K562 (cell line): ENCODE measurements at regions not wholly inside any gene's neighbourhood (a gene's known extent, or its start where the extent isn't known, plus 50 kb on each side); places are given as distances from the start of the nearest gene placed in this dataset.

ENCODE experiments used
- ATAC-seq: fragments of 200-7000 bp; cut with Tn5 transposase; 3 replicates; pipeline ENCODE4 v1.9.1; 2020; ENCODE audit warnings: moderate library complexity
- BruUV-seq: library from RNA; stranded (reverse); fragments of 400-500 nt; replicated peaks from 2 replicates; lab custom pipeline; 2021; lab: Mats Ljungman, UMichigan
- CTCF ChIA-PET: fragments of 300-600 bp; formaldehyde crosslinking; extraction: SDS; loops from one replicate; lab custom pipeline; 2021; ENCODE audit warnings: low intra/inter-chr PET ratio; lab: Yijun Ruan, JAX
- POLR2A ChIA-PET: fragments of 300-600, 350-650 bp; sonication (Branson Sonifier 250); formaldehyde crosslinking; extraction: SDS; loops from one replicate; lab custom pipeline; 2021; ENCODE audit warnings: antibody characterized with exemption, inconsistent platforms; lab: Yijun Ruan, JAX
- DNase-seq, 4 experiments: peaks; one replicate each; pipeline versions ENCODE4 v3.0.0 to v3.0.0-alpha.2; 2011 to 2018; ENCODE audit warnings: low spot score in 3 of 4, mixed read lengths in 3 of 4; ENCODE audit errors: extremely low read depth in 1 of 4
- FAIRE-seq: peaks from 2 replicates; lab custom pipeline; 2011; peaks lifted over from hg19 to GRCh38; lab: Jason Lieb, UNC
- H2AFZ ChIP-seq: 2 replicates; pipeline ENCODE4 v1.6.0; 2011; ENCODE audit warnings: low read depth, low read length, control low read depth, inconsistent platforms
- H3K27ac ChIP-seq: fragments of 200-600 bp; 3 replicates; pipeline ENCODE4 v1.8.0; 2011; ENCODE audit warnings: low read depth, mild to moderate bottlenecking, control low read depth, inconsistent platforms, low read length, moderate library complexity, mixed read lengths; ENCODE audit errors: extremely low read depth
- H3K27me3 ChIP-seq, 2 experiments: fragments of 300-600 bp in 1 of 2; 2 replicates in 1 of 2; 3 replicates in 1 of 2; pipeline versions ENCODE4 v1.6.0 to v1.8.0; 2011; ENCODE audit warnings: inconsistent platforms in 2 of 2, low read length in 2 of 2, mild to moderate bottlenecking in 1 of 2, mixed read lengths in 1 of 2, moderate library complexity in 1 of 2; ENCODE audit not compliant: control insufficient read depth in 2 of 2, insufficient read depth in 2 of 2
- H3K36me3 ChIP-seq: fragments of 300-600 bp; 3 replicates; pipeline ENCODE4 v1.8.0; 2011; ENCODE audit warnings: mild to moderate bottlenecking, low read length, inconsistent platforms; ENCODE audit not compliant: control insufficient read depth, insufficient read depth
- H3K4me1 ChIP-seq, 2 experiments: fragments of 200-600 bp in 1 of 2; replicated peaks in 1 of 2; 2 replicates in 1 of 2; 3 replicates in 1 of 2; pipeline versions ENCODE4 v1.5.1 to v1.8.0; 2011; ENCODE audit warnings: inconsistent platforms in 2 of 2, low read length in 2 of 2, mild to moderate bottlenecking in 1 of 2, mixed read lengths in 1 of 2, moderate library complexity in 1 of 2; ENCODE audit not compliant: control insufficient read depth in 2 of 2, insufficient read depth in 2 of 2
- H3K4me2 ChIP-seq: 2 replicates; pipeline ENCODE4 v1.6.1; 2011; ENCODE audit warnings: low read length, control low read depth, inconsistent platforms, mixed read lengths; ENCODE audit not compliant: insufficient read depth
- H3K4me3 ChIP-seq: fragments of 200-600 bp; sonication (generic), shearing (Covaris generic); 2 replicates; pipeline ENCODE4 v1.5.1; 2016; ENCODE audit warnings: control low read depth, inconsistent platforms
- H3K79me2 ChIP-seq: fragments of 200-600 bp; 3 replicates; pipeline ENCODE4 v1.8.0; 2011; ENCODE audit warnings: low read length, inconsistent platforms; ENCODE audit not compliant: control insufficient read depth, insufficient read depth
- H3K9ac ChIP-seq, 2 experiments: 2 replicates each; pipeline versions ENCODE4 v1.6.0 to v1.6.1; 2011; ENCODE audit warnings: low read depth in 2 of 2, low read length in 2 of 2, control low read depth in 1 of 2, inconsistent platforms in 1 of 2, mild to moderate bottlenecking in 1 of 2, mixed read lengths in 1 of 2; ENCODE audit not compliant: insufficient read depth in 1 of 2
- H3K9me1 ChIP-seq: one replicate; pipeline ENCODE4 v1.6.0; 2011; ENCODE audit warnings: inconsistent platforms, mild to moderate bottlenecking, low read length, moderate library complexity; ENCODE audit not compliant: control insufficient read depth, insufficient read depth
- H3K9me3 ChIP-seq: replicated peaks from 2 replicates; pipeline ENCODE4 v1.5.1; 2011; ENCODE audit warnings: low read depth, low read length, inconsistent platforms; ENCODE audit not compliant: control insufficient read depth, insufficient read depth
- H4K20me1 ChIP-seq: replicated peaks from 2 replicates; pipeline ENCODE4 v1.6.1; 2011; ENCODE audit warnings: low read length, inconsistent platforms, mixed read lengths; ENCODE audit not compliant: control insufficient read depth, insufficient read depth
- DDX20 ChIP-seq: fragments of 450-650 bp; IDR thresholded peaks from 2 replicates; pipeline ENCODE4 v1.6.1; 2016; ENCODE audit warnings: missing genetic modification characterization, low read depth, mild to moderate bottlenecking, missing compliant biosample characterization, moderate library complexity
- FOXJ2 ChIP-seq: fragments of 200-800 bp; sonication (Bioruptor generic); IDR thresholded peaks from 2 replicates; pipeline ENCODE4 v1.6.1; 2016; ENCODE audit warnings: missing genetic modification characterization, missing compliant biosample characterization
- HDAC6 ChIP-seq: IDR thresholded peaks from 2 replicates; pipeline ENCODE4 v1.6.1; 2012; ENCODE audit warnings: low read depth, mild to moderate bottlenecking, control low read depth, inconsistent platforms, low read length, moderate library complexity
- KLF10 ChIP-seq: fragments of 250-450 bp; sonication (Bioruptor Pico); IDR thresholded peaks from 2 replicates; pipeline ENCODE4 v1.6.1; 2021; ENCODE audit warnings: matching md5 sums
- MCM7 ChIP-seq, 2 experiments: fragments of 450-650 bp; IDR thresholded peaks; 2 replicates each; pipeline ENCODE4 v1.6.1; 2016 to 2018
- PML ChIP-seq: IDR thresholded peaks from 2 replicates; pipeline ENCODE4 v1.6.1; 2012; ENCODE audit warnings: low read length, inconsistent platforms
- SREBF2 ChIP-seq: sonication (generic); formaldehyde crosslinking; IDR thresholded peaks from 2 replicates; pipeline ENCODE4 v1.4.0; 2020; ENCODE audit warnings: mild to moderate bottlenecking, missing genetic modification reagents
- TCF7L2 ChIP-seq: fragments of 150-350 bp; IDR thresholded peaks from 2 replicates; pipeline ENCODE4 v1.6.1; 2016; ENCODE audit warnings: low read depth, mild to moderate bottlenecking, low read length, moderate library complexity
- ZFX ChIP-seq: sonication (generic); formaldehyde crosslinking; IDR thresholded peaks from 2 replicates; pipeline ENCODE4 v1.8.0; 2022; ENCODE audit warnings: mild to moderate bottlenecking, missing genetic modification reagents, moderate library complexity
- ZNF311 ChIP-seq: fragments of 250-450 bp; sonication (Bioruptor Pico); IDR thresholded peaks from 2 replicates; pipeline ENCODE4 v1.4.0; 2020; ENCODE audit warnings: mild to moderate bottlenecking, moderate library complexity
- ZNF57 ChIP-seq: fragments of 450-650 bp; formaldehyde crosslinking; IDR thresholded peaks from 2 replicates; pipeline ENCODE4 v1.4.0; 2020; ENCODE audit warnings: mild to moderate bottlenecking, moderate library complexity
- WGBS: fragments of 100-300 bp; shearing (Covaris generic); methylation state at CpG from one replicate; pipeline ENCODE4 v1.1.6; 2016; ENCODE audit warnings: low coverage, mixed read lengths; ENCODE audit not compliant: insufficient coverage; ENCODE audit errors: missing lambda C conversion rate; 5-methylcytosine and 5-hydroxymethylcytosine counted together
- in situ Hi-C: fragments of 300-500 bp; cut with MboI; formaldehyde crosslinking; loops from 4 replicates; pipeline ENCODE4 v1.15.0; 2018; ENCODE audit warnings: inconsistent platforms, mixed read lengths
- intact Hi-C: fragments of 100-400 bp; cut with micrococcal nuclease; formaldehyde crosslinking; loops from 2 replicates; pipeline ENCODE4 v1.14.2; 2022
- TF ChIP-seq, protein P1 (sequence below): IDR thresholded peaks from 2 replicates; pipeline ENCODE4 v1.6.1; 2016; ENCODE audit warnings: missing genetic modification characterization, missing compliant biosample characterization

- Histone ChIP-seq H3K27ac (no peak overlapping the region), H3K9me3 (no peaks in the 10 kb centered on the region), H3K27me3 (peaks cover 0 to 29% of the 10 kb centered on the region in 2 experiments; a peak in 3 of 5 replicates), H4K20me1 (peaks cover 4% of the 10 kb centered on the region; the same call in 1 of the 2 replicates), H3K9me1 (peaks cover 2% of the 10 kb centered on the region), H3K9ac (peak overlapping the region in 1 of 2 experiments; percentile 37; a peak in 1 of 4 replicates), H3K4me2 (no peak overlapping the region), H3K79me2 (no peaks in the 10 kb centered on the region), H3K36me3 (no peaks in the 10 kb centered on the region), H3K4me3 (no peak overlapping the region), H3K4me1 (peaks cover 0 to 21% of the 10 kb centered on the region in 2 experiments; a peak in 3 of 5 replicates), H2AFZ (no peak overlapping the region)
- 17% methylated on average over 15 of the region's 15 CpGs for WGBS
- CTCF ChIA-PET, result no interaction called here
- ATAC-seq (no peak), DNase-seq (no peak), FAIRE-seq (no peak)
- TF ChIP-seq, protein P1, sequence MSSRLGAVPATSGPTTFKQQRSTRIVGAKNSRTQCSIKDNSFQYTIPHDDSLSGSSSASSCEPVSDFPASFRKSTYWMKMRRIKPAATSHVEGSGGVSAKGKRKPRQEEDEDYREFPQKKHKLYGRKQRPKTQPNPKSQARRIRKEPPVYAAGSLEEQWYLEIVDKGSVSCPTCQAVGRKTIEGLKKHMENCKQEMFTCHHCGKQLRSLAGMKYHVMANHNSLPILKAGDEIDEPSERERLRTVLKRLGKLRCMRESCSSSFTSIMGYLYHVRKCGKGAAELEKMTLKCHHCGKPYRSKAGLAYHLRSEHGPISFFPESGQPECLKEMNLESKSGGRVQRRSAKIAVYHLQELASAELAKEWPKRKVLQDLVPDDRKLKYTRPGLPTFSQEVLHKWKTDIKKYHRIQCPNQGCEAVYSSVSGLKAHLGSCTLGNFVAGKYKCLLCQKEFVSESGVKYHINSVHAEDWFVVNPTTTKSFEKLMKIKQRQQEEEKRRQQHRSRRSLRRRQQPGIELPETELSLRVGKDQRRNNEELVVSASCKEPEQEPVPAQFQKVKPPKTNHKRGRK (tag), result no peak
- TF ChIP-seq ZFX (CRISPR knock-in tag) (no peak), KLF10 (CRISPR knock-in tag) (no peak), SREBF2 (no peak), TCF7L2 (no peak), MCM7 (IDR thresholded peaks at IDR 0.05) (no peak), PML (no peak), ZNF311 (no peak), HDAC6 (no peak), DDX20 (tag) (no peak), ZNF57 (CRISPR knock-in tag) (no peak), FOXJ2 (tag) (no peak)
- no TSS peak for BruUV-seq
- POLR2A ChIA-PET, result interaction anchor here (0.5 to 0.6 kb wide), 3 partner anchors 12 to 609 kb away, joined by 3 read pairs; no protein-coding TSS in a partner anchor
- in situ Hi-C loops, result no loop called here
- intact Hi-C loops, result loop anchor here (10.0 kb wide), 1 partner anchor 94 kb away; the partner anchor contains the start of gene RET
These were observed 96.1 kb upstream of the RET start for GRCh38 chr10:42980553-42981357.
